Neuron (in vitro differentiated cells): ENCODE measurements at regions not wholly inside any gene's neighbourhood (a gene's known extent, or its start where the extent isn't known, plus 50 kb on each side); places are given as distances from the start of the nearest gene placed in this dataset.
"Not testable (repeated sequence)": the region's sequence is repeated elsewhere in the genome, so short reads cannot be mapped to it uniquely, and the experiment has no call there.

ENCODE experiments used
- H2AFZ ChIP-seq: one replicate; pipeline ENCODE4 v1.6.1; 2013; ENCODE audit warnings: low read depth, mild to moderate bottlenecking, inconsistent platforms, low read length, moderate library complexity
- H3K27me3 ChIP-seq: one replicate; pipeline ENCODE4 v1.6.1; 2013; ENCODE audit warnings: low read length; ENCODE audit not compliant: insufficient read depth
- H3K36me3 ChIP-seq: one replicate; pipeline ENCODE4 v1.6.1; 2013; ENCODE audit warnings: low read length; ENCODE audit not compliant: insufficient read depth
- H3K4me1 ChIP-seq: one replicate; pipeline ENCODE4 v1.6.1; 2013; ENCODE audit warnings: low read length; ENCODE audit not compliant: insufficient read depth
- H3K4me3 ChIP-seq: 2 replicates; pipeline ENCODE4 v1.5.1; 2013; ENCODE audit warnings: mild to moderate bottlenecking, low read length, moderate library complexity
- H3K9me3 ChIP-seq: one replicate; pipeline ENCODE4 v1.6.1; 2013; ENCODE audit warnings: low read length

- no peaks in the 10 kb centered on the region for H3K9me3 ChIP-seq
- no peak overlapping the region for H3K4me3 ChIP-seq
- no peaks in the 10 kb centered on the region for H3K27me3 ChIP-seq
- H3K4me1 ChIP-seq, result no peaks in the 10 kb centered on the region
- H2AFZ ChIP-seq, result no peak overlapping the region
- no peaks in the 10 kb centered on the region for H3K36me3 ChIP-seq
These were observed 439.7 kb upstream of the FRG2C start for GRCh38 chr3:75224412-75224811.

GRCh38 chr3:75232216-75232615, 431.9 kb upstream of the FRG2C start:
- Histone ChIP-seq H3K4me1 (no peaks in the 10 kb centered on the region), H3K27me3 (no peaks in the 10 kb centered on the region), H3K36me3 (no peaks in the 10 kb centered on the region), H3K4me3 (no peak overlapping the region), H3K9me3 (no peaks in the 10 kb centered on the region), H2AFZ (no peak overlapping the region)

- no peaks in the 10 kb centered on the region for H3K9me3 ChIP-seq
- no peaks in the 10 kb centered on the region for H3K36me3 ChIP-seq
- no peaks in the 10 kb centered on the region for H3K4me1 ChIP-seq
- H3K4me3 ChIP-seq, result no peak overlapping the region
- no peaks in the 10 kb centered on the region for H3K27me3 ChIP-seq
- H2AFZ ChIP-seq, result no peak overlapping the region
These were observed 428.5 kb upstream of the FRG2C start for GRCh38 chr3:75235631-75236030.

- H2AFZ ChIP-seq, result no peak overlapping the region
- no peaks in the 10 kb centered on the region for H3K36me3 ChIP-seq
- no peak overlapping the region for H3K4me3 ChIP-seq
- no peaks in the 10 kb centered on the region for H3K4me1 ChIP-seq
- H3K9me3 ChIP-seq, result no peaks in the 10 kb centered on the region
- no peaks in the 10 kb centered on the region for H3K27me3 ChIP-seq
These were observed 427.1 kb upstream of the FRG2C start for GRCh38 chr3:75237053-75237452.

- Histone ChIP-seq H3K4me1 (no peaks in the 10 kb centered on the region), H3K9me3 (no peaks in the 10 kb centered on the region), H3K36me3 (no peaks in the 10 kb centered on the region), H2AFZ (no peak overlapping the region), H3K4me3 (no peak overlapping the region), H3K27me3 (no peaks in the 10 kb centered on the region)
These were observed 426.7 kb upstream of the FRG2C start for GRCh38 chr3:75237477-75237876.

- not testable (repeated sequence) for H3K36me3 ChIP-seq, H3K27me3 ChIP-seq, H3K4me3 ChIP-seq, H2AFZ ChIP-seq, H3K4me1 ChIP-seq, H3K9me3 ChIP-seq
These were observed 422.7 kb upstream of the FRG2C start for GRCh38 chr3:75241226-75241962.

- Histone ChIP-seq H3K4me1 (no peaks in the 10 kb centered on the region), H3K36me3 (no peaks in the 10 kb centered on the region), H3K4me3 (no peak overlapping the region), H2AFZ (no peak overlapping the region), H3K9me3 (no peaks in the 10 kb centered on the region), H3K27me3 (no peaks in the 10 kb centered on the region)
These were observed 422.0 kb upstream of the FRG2C start for GRCh38 chr3:75242012-75242735.

GRCh38 chr3:75248974-75249373, 415.2 kb upstream of the FRG2C start:
- no peaks in the 10 kb centered on the region for H3K4me1 ChIP-seq
- no peak overlapping the region for H3K4me3 ChIP-seq
- no peaks in the 10 kb centered on the region for H3K36me3 ChIP-seq
- no peak overlapping the region for H2AFZ ChIP-seq
- H3K27me3 ChIP-seq, result no peaks in the 10 kb centered on the region
- H3K9me3 ChIP-seq, result no peaks in the 10 kb centered on the region

- H3K27me3 ChIP-seq, result no peaks in the 10 kb centered on the region
- H3K9me3 ChIP-seq, result no peaks in the 10 kb centered on the region
- H3K4me1 ChIP-seq, result no peaks in the 10 kb centered on the region
- no peak overlapping the region for H2AFZ ChIP-seq
- no peaks in the 10 kb centered on the region for H3K36me3 ChIP-seq
- H3K4me3 ChIP-seq, result no peak overlapping the region
These were observed 409.4 kb upstream of the FRG2C start for GRCh38 chr3:75254685-75255084.

- not testable (repeated sequence) for H3K4me1 ChIP-seq, H3K36me3 ChIP-seq, H3K9me3 ChIP-seq, H3K4me3 ChIP-seq, H3K27me3 ChIP-seq, H2AFZ ChIP-seq
These were observed 405.1 kb upstream of the FRG2C start for GRCh38 chr3:75258825-75259683.

- H2AFZ ChIP-seq, H3K9me3 ChIP-seq, H3K4me1 ChIP-seq, H3K36me3 ChIP-seq, H3K27me3 ChIP-seq, H3K4me3 ChIP-seq: not testable (repeated sequence)
These were observed 403.2 kb upstream of the FRG2C start for GRCh38 chr3:75260975-75261374.

GRCh38 chr3:75262661-75263060, 401.5 kb upstream of the FRG2C start:
- Histone ChIP-seq H3K27me3 (no peaks in the 10 kb centered on the region), H2AFZ (no peak overlapping the region), H3K4me1 (no peaks in the 10 kb centered on the region), H3K4me3 (no peak overlapping the region), H3K9me3 (no peaks in the 10 kb centered on the region), H3K36me3 (no peaks in the 10 kb centered on the region)

- no peaks in the 10 kb centered on the region for H3K36me3 ChIP-seq
These were observed 398.2 kb upstream of the FRG2C start for GRCh38 chr3:75265897-75266296.

More at GRCh38 chr3:75265897-75266296, 398.2 kb upstream of the FRG2C start:
- no peak overlapping the region for H2AFZ ChIP-seq
- H3K4me3 ChIP-seq, result no peak overlapping the region
- no peaks in the 10 kb centered on the region for H3K4me1 ChIP-seq
- H3K27me3 ChIP-seq, result no peaks in the 10 kb centered on the region
- H3K9me3 ChIP-seq, result no peaks in the 10 kb centered on the region
